ENCODE measurements at regions not wholly inside any gene's neighbourhood (a gene's known extent, or its start where the extent isn't known, plus 50 kb on each side); places are given as distances from the start of the nearest gene placed in this dataset.

DNA sequence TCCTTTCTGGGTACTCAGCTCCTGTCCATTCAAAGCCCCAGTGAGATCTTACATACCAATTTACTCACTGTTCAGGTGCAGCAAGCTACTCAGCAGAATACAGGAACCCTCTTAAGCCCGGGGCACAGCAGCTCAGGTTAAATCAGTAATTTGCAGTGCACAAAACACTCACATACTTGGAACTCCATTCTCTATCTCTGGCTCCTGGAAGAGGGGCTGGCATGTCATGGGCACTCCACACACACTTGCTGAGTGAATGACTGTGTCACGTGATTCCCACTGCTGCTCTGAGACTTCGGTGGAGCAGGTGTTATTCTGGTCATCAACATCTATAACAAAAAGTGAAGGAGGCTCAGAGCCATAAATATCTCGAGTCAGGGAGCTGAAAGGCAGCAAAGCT lies 157.3 kb upstream of the BDNF start:
- Histone ChIP-seq H3K27me3 (ENCODE audit: control insufficient read depth in 4 of 4, insufficient read depth in 4 of 4, low read length in 3 of 4) (peaks cover 0 to 4% (median 1%) of the 10 kb centered on the region in 4 donors), H3K9ac (ENCODE audit: low read depth in 1 of 2, low read length in 2 of 2) (no peak overlapping the region), H3K36me3 (ENCODE audit: control insufficient read depth in 4 of 4, insufficient read depth in 3 of 4, low read depth in 1 of 4, low read length in 3 of 4) (no peaks in the 10 kb centered on the region), H3K9me3 (ENCODE audit: control insufficient read depth in 4 of 4, low read length in 3 of 4) (peaks cover 0 to 2% (median 0%) of the 10 kb centered on the region in 4 donors), H3K4me3 (ENCODE audit: low read depth in 1 of 3, low read length in 3 of 3) (no peak overlapping the region), H3K4me1 (ENCODE audit: control insufficient read depth in 4 of 4, insufficient read depth in 4 of 4, low read length in 3 of 4) (no peaks in the 10 kb centered on the region), H3K27ac (ENCODE audit: low read depth in 1 of 2, low read length in 2 of 2) (no peak overlapping the region)
- TF ChIP-seq JUND (IDR thresholded peaks at IDR 0.05) (no peak), NR2F2 (IDR thresholded peaks at IDR 0.05) (no peak), FOXA1 (IDR thresholded peaks at IDR 0.05) (no peak), TAF1 (conservative IDR thresholded peaks at IDR 0.05) (no peak), RXRA (IDR thresholded peaks at IDR 0.05) (no peak), ZBTB33 (IDR thresholded peaks at IDR 0.05) (no peak), YY1 (IDR thresholded peaks at IDR 0.05) (no peak), RAD21 (IDR thresholded peaks at IDR 0.05) (no peak), HNF4A (conservative IDR thresholded peaks at IDR 0.05) (no peak), FOXA2 (IDR thresholded peaks at IDR 0.05) (no peak), EGR1 (IDR thresholded peaks at IDR 0.05; ENCODE audit: low read depth in 2 of 2) (no peak), MAX (IDR thresholded peaks at IDR 0.05) (no peak), GABPA (IDR thresholded peaks at IDR 0.05 in 1 of 2, conservative IDR thresholded peaks at IDR 0.05 in 1 of 2) (no peak), HNF4G (IDR thresholded peaks at IDR 0.05) (no peak), SP1 (IDR thresholded peaks at IDR 0.05) (no peak), CTCF (IDR thresholded peaks at IDR 0.05; ENCODE audit: low read depth, low read length, missing input control) (no peak)
- TF ChIP-seq, protein P1, sequence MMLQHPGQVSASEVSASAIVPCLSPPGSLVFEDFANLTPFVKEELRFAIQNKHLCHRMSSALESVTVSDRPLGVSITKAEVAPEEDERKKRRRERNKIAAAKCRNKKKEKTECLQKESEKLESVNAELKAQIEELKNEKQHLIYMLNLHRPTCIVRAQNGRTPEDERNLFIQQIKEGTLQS (IDR thresholded peaks at IDR 0.05) = no peak
- TF ChIP-seq, protein P2, sequence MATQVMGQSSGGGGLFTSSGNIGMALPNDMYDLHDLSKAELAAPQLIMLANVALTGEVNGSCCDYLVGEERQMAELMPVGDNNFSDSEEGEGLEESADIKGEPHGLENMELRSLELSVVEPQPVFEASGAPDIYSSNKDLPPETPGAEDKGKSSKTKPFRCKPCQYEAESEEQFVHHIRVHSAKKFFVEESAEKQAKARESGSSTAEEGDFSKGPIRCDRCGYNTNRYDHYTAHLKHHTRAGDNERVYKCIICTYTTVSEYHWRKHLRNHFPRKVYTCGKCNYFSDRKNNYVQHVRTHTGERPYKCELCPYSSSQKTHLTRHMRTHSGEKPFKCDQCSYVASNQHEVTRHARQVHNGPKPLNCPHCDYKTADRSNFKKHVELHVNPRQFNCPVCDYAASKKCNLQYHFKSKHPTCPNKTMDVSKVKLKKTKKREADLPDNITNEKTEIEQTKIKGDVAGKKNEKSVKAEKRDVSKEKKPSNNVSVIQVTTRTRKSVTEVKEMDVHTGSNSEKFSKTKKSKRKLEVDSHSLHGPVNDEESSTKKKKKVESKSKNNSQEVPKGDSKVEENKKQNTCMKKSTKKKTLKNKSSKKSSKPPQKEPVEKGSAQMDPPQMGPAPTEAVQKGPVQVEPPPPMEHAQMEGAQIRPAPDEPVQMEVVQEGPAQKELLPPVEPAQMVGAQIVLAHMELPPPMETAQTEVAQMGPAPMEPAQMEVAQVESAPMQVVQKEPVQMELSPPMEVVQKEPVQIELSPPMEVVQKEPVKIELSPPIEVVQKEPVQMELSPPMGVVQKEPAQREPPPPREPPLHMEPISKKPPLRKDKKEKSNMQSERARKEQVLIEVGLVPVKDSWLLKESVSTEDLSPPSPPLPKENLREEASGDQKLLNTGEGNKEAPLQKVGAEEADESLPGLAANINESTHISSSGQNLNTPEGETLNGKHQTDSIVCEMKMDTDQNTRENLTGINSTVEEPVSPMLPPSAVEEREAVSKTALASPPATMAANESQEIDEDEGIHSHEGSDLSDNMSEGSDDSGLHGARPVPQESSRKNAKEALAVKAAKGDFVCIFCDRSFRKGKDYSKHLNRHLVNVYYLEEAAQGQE (IDR thresholded peaks at IDR 0.05) = no peak
- WGBS = 61% methylated on average over 4 of the region's 4 CpGs
- DNase-seq (ENCODE audit: low spot score) = no peak

Data from liver (tissue), 8 donors.